ENCODE measurements at regions not wholly inside any gene's neighbourhood (a gene's known extent, or its start where the extent isn't known, plus 50 kb on each side); places are given as distances from the start of the nearest gene placed in this dataset.

- no peak overlapping the region for H3K4me3 ChIP-seq
- no peak for TF ChIP-seq CTCF (IDR thresholded peaks at IDR 0.05)
- DNase-seq (ENCODE audit: low spot score) = no peak
- H3K27ac ChIP-seq = no peak overlapping the region
Observed at GRCh38 chr19:28046932-28047331, 1166.0 kb downstream of the UQCRFS1 start.

GRCh38 chr19:28045621-28046020, 1167.3 kb downstream of the UQCRFS1 start:
- Histone ChIP-seq H3K27ac (no peak overlapping the region), H3K4me3 (no peak overlapping the region)
- TF ChIP-seq CTCF (IDR thresholded peaks at IDR 0.05) = no peak
- no peak for DNase-seq (ENCODE audit: low spot score)

- DNase-seq (ENCODE audit: low spot score) = no peak
- no peak for TF ChIP-seq CTCF (IDR thresholded peaks at IDR 0.05)
- Histone ChIP-seq H3K4me3 (no peak overlapping the region), H3K27ac (no peak overlapping the region)
Observed at GRCh38 chr19:28044477-28044876, 1168.5 kb downstream of the UQCRFS1 start.

- no peak for DNase-seq (ENCODE audit: low spot score)
- Histone ChIP-seq H3K27ac (no peak overlapping the region), H3K4me3 (no peak overlapping the region)
- TF ChIP-seq CTCF (IDR thresholded peaks at IDR 0.05) = no peak
Observed at GRCh38 chr19:28042516-28042915, 1170.4 kb downstream of the UQCRFS1 start.

GRCh38 chr19:28039677-28040381, 1173.1 kb downstream of the UQCRFS1 start:
- Histone ChIP-seq H3K4me3 (no peak overlapping the region), H3K27ac (no peak overlapping the region)
- peak; percentile 52 for DNase-seq (ENCODE audit: low spot score)
- TF ChIP-seq CTCF (IDR thresholded peaks at IDR 0.05) = no peak

- no peak overlapping the region for H3K27ac ChIP-seq
- no peak overlapping the region for H3K4me3 ChIP-seq
- TF ChIP-seq CTCF (IDR thresholded peaks at IDR 0.05) = no peak
- no peak for DNase-seq (ENCODE audit: low spot score)
Observed at GRCh38 chr19:28037186-28037585, 1175.8 kb downstream of the UQCRFS1 start.

- Histone ChIP-seq H3K4me3 (no peak overlapping the region), H3K27ac (no peak overlapping the region)
- DNase-seq (ENCODE audit: low spot score) = no peak
- TF ChIP-seq CTCF (IDR thresholded peaks at IDR 0.05) = no peak
Observed at GRCh38 chr19:28036486-28036885, 1176.5 kb downstream of the UQCRFS1 start.

All from coronary artery (tissue), 2 donors.